NCI-H1694 (cell line): ENCODE measurements at regions not wholly inside any gene's neighbourhood (a gene's known extent, or its start where the extent isn't known, plus 50 kb on each side); places are given as distances from the start of the nearest gene placed in this dataset.

ENCODE experiments used
- DNase-seq: peaks from one replicate; lab custom pipeline; 2025; lab: John Stamatoyannopoulos, UW

DNA sequence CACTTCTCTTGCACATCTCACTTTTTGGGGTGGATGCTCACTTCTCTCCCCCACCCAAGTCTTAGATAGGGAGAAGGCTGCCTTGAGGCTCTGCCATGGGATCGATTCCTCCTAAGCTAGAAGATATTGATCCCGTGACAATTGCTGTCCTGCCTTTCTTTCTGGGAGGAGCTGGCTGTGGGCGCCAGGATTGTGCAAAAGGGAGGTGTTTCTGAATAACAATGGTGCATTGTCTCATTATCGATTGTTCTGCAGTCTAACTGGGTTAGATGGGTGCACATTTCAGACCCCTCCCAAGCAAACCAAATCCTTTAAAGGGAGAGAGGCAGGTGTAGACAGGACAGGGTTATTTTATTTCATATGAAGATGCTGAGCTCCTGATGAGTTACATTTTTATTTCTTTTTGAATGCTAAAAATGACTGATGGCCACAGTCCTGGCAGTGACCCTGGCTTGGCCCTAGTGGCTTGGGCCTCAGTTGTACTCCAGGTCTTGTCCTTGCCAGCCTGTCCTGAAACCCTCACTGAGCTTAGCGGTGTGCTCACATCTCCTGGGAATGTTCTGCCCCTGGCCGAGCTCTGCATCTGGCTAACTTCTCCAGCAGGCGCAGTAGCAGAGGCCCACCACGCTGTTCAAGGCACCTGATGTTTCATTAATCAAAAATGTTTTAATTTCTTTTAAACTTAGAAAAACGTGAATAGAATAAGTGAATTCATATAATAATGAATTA is 99.0 kb upstream of the KAZN start:
- DNase-seq, result no peak

DNA sequence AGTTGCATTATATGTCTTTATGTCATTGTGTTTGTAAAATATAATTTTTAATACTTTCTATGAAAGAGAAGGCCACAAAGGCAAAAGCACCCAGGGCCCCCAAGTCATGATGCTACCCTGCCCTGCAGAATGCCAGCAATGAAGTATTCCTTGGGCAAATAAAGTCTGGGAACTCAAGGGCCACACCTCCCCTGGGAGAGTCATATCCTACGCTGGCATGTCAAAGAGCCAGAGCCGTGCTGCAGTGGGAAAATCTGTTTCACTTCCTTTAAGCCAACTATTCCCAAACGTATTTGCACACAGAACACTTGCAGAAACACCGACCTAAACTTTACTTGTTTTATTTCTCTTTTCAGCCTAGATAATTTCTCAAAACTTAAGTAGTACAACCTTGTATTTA is 98.4 kb upstream of the KAZN start:
- no peak for DNase-seq

DNA sequence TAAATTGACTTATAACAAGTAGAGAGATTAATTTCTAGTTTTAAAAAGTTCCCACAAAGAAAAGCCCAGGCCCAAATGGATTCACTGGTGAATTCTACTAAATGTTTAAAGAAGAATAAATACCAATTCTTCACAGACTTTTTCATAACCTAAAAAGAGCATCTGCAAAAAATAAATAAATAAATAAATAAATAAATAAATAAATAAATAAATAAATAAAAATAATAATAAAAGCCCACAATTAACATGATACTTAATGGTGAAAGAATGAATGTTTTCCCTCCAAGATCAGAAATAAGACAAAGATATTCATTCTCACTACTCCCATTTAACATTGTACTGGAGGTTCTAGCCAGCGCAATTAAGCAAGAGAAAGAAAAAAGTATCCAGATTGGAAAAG is 97.6 kb upstream of the KAZN start:
- DNase-seq, result no peak

DNA sequence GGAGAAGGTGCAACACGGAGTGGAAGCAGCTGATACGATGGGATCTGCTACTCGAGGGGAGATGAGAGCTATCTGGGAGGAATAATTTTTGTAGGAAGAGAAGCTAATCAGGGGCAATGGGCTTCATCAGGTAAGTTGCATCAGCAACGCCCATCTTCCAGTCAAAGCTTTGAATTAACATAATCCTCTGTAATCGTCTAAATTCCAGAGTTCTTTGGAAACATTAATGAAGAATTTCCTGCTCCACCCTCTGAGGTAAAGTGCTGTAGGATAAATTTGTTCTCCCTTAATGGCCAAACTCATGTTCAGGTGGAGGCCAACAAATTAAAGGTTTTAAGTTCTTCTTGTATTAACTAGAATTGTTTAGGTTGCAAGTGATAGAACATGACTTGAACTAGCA is 94.0 kb upstream of the KAZN start:
- DNase-seq, result no peak

DNA sequence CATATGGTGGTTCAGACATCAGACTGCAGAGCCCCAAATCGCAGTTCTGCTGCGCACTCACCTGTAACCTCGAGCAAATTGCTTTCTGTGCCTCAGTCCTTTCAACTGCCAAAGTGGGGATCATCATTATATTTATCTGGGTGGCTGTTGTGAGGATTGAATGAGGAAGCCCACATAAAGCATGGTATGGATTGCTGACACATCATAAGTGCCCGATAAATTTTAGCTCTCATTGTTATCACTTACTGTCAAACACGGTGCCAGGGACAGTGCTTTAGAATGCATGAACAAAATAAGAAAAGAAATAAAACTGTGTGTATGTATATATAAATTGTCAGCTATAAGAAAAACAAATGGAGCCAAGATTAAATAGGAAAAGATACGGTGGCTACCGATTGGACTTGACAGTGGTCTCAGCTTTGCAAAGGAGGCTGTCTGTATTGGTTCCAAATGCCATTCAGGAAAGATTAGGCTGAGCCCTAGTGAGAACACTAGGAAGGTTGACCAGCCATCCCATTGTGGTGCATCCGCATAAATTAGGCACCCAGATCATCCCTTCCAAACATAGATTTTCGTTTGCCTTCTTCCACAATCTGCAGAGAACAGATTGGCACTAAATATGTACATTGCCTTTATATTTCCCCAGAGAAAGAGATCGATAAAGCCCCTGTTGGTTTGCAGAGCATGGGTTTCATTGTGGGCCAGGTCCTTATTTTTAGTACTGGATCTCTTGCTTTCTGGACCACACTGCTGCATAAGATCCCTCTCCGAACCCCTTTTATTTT is 91.8 kb upstream of the KAZN start:
- DNase-seq, result no peak

DNA sequence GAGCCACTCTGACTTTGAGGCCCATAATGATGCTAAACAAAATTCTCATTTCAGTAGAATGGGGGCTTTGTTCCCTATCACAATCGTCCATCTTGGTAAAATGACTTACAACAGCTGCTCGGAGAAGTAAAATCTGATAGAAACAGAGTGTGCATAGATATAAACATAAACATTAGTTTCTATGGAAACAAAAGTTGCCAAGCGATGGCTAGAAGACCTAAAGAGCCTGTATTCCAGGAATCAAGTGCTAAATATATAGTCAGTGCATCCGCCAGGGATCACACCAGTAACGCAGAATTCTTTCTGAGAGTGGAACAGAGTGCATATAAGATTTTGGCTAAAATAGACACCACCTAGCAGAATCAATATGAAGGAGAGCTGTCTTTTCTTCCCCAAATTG is 91.2 kb upstream of the KAZN start:
- DNase-seq, result no peak

DNA sequence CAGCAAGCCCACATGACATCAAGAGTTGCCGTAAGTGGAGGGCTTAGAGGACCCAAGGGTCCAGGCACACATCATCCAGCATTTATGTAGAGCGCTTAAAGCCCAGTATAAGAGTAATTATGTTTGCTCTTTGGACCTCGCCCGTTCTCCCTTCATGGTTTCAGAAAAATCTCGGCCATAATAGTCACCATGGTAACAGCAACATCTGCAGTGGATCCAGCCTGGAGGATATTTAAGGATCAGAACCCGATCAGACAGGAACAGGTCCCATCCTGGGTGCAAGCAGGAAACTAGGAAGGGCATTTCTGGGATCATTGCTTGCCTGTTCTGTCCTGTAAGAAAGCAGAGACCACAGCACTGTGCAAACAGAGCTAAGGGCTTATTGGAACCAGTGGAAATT is 89.9 kb upstream of the KAZN start:
- DNase-seq, result no peak

DNA sequence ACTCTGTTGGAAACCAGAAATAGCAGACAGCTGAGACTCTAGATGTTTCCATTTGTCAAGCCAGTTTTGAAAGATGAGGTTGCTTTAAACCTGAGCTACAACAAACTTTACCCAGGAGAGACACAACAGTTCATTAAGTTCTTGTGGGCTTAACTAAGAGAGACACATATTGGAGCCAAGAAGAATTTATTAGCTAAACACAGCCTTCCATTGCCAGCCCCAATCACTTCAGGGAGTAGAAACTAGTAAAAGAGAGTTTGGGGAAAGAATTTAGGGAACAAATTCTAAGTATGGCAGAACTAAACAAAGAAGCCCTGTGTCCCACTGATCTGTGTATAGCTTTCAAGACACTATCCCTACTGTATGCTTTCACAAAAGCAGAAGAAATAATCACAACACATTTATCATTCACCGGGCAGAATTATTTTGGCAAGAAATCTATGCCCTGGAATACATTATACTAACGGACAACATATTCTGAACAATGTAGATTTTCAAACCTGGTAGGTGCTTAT is 87.3 kb upstream of the KAZN start:
- no peak for DNase-seq

DNA sequence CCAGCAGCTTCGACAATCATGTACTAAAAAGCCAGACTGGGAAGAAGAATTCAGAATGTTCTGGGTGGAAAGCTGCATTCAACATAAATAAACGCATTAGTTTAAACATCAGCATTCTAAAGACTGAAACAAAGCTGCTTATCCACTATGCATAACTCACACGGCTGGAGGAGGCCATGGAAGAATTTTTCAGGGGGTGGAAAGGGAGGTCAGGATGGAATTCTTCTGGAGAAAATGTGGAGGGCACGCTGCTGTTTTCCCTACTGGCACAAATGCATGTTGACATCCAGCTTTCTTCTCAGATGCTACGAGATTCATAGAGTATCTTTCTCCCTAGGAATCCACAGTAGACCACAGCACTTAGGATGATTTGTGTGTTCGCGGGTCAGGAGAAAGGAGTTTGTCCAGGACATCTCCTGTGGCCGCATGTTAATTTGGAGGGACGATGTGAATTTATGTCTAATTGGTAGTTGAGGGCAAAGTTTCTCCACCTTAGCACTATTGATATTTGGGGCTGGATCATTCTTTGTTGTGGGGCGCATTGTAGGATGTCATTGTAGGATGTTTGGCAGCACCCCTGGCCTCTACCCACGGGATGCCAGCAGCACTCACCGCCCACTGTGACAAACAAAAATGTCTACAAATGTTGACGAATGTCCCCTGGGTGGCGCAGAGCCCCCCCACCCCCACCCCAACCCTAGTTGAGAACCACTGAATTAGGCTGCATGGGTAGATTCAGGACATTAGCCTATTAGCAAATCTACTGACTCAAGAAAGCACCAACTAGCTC is 86.5 kb upstream of the KAZN start:
- DNase-seq, result no peak

DNA sequence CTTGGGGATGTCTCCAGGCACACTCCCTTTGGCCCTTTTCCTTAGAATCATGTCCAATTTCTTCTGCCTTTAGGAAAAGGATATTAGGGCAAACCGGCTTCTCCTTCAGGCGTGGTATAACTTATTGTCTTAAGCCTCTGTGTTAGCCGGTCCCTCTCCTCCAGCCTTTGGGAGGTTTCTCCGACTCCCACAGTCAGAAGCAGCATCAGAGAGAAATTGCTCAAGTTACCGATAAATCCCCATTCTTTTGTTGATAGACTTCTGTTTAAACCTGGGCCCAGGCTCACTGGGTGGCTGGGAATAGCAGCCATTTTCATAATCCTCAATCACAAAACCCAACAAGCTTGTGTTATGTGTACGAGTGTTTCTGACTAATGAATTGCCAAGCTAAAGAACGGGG is 85.4 kb upstream of the KAZN start:
- DNase-seq, result no peak

DNA sequence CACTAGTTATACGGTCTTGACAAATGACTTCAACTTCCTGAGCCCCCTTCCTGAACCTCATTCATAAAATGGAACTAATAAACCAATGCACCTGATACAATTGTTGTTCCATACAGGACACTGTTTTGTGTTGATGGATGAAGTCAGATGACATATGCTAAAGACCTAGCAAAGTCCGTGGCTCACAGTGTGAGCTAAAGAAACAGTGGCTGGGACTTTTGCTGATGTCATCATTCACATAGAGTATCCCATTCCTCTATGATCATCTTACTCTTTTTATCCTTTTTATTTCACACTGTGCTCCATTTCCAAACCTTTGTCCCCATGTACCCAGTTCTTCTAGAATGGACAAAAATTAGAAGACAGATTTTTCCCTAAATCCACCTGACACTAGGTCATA is 83.7 kb upstream of the KAZN start:
- DNase-seq, result no peak

DNA sequence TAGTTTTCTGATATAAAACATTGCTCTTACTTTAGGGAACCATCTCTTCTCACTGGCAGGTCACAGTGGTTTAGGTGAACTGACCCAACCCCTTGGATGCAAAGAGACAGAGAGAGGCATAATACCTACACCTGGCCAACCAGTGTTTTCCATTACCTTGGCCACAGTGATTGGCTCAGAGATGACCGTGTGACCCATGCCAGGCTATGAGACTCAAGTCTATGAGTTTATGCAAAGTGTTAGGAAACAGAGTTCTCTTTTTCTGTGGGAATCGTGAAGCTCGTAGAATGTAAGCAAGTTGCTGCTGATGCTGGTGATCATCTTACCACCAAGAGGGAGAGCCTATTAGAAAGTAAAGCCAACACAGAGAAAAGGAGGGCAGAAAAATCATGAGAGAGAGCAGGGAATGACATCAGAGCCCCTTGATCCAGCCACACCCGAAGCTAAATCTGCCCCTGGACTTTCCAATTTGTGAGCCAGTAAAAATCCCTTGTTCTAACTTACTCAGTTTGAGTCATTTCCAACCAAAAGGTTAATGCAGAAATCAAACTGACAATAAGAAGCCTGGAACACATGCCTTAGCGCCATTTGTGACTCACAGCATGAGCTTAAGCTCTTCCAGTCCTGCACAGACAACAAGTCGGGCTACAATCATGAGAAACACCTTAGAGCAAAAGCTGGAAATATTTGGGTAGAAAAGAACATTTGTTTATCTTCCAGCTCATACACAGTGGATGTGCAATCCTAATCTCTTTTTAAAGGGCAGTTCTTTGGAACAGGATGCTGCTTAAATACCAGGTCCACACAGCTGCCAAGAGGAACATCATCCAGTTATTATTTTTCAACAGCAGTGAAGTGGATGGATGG is 81.3 kb upstream of the KAZN start:
- no peak for DNase-seq

DNA sequence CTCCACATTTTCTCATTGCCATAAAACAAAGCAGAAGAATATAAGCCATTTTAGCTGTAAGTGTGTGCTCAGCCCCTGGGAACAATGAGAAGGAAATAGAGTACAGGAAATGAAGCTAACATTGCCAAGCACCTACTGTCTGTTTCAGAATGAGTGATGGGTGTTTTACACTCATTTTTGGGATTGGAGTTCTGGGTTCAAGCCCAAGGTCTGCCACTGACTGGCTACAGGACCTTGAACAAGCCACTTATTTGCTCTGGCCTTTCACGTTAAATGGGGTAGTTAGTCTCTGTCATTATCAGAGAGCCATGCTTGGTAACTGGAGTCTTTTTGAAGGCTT is 80.7 kb upstream of the KAZN start:
- no peak for DNase-seq

DNA sequence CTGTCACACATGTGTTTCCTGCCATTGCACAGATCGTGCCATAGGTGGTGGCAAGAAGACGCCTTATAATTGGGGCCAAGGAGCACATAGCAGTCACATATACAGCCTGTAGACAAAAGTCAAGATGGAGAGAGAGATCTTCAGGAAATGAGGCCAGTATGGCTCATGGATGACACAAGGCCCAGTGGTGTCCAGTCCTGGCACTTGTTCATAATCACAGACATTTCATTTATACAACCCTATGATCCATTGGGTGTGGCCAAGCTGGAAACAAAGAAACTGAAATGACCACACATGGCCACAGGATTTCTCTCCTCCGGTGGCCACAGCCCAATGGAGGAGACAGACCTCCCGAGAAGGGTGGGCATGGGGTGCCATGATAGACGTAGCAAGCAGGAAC is 78.5 kb upstream of the KAZN start:
- no peak for DNase-seq

DNA sequence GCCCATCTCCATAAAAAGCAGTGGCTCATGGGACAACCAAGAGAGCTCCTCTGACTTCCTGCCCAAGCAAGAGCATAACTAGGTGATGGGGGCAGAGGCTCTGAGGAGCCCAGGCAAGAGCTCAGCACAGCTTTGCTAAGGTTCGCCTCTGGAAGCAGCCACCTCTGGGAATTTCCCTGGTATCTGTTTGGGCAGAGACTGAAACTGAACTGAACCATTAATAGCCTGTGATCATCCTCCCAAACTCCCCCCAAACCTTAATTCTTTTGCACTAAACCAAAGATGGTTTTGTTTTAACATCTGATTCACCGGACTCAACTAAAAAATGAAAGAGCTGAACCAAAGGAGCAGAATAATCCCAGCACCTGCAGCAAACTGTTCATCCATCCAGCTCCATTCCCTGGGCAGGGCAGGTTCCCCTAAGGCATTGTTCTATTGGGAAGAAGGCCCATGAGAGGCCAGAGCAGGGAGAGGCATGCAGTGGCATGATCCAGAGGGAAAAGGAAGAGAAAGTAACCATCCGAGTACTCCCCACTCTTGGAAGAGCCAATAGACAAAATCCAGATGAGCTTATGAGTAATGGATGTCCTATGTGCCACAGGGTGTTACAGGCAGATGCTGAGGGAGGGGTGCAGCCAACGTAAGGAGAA is 77.8 kb upstream of the KAZN start:
- DNase-seq, result no peak

DNA sequence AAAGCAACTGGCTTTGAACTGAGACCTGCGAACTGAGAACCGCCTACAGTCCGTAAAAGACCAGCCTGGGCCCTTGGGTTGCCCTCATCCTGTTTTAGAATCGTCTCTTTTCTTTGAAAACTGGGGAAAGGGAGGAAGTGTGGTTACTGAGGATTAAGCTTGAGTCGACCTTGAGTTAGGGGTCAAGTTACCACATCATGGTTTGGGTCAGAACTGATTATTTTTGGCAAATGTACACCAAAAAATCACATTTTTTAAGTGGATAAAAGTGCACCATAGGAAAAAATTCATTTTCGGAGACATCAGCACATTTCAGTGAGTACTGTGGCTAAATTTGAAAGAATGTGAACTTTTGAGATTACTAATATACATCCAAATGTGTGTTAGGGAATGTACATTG is 76.9 kb upstream of the KAZN start:
- DNase-seq, result no peak

DNA sequence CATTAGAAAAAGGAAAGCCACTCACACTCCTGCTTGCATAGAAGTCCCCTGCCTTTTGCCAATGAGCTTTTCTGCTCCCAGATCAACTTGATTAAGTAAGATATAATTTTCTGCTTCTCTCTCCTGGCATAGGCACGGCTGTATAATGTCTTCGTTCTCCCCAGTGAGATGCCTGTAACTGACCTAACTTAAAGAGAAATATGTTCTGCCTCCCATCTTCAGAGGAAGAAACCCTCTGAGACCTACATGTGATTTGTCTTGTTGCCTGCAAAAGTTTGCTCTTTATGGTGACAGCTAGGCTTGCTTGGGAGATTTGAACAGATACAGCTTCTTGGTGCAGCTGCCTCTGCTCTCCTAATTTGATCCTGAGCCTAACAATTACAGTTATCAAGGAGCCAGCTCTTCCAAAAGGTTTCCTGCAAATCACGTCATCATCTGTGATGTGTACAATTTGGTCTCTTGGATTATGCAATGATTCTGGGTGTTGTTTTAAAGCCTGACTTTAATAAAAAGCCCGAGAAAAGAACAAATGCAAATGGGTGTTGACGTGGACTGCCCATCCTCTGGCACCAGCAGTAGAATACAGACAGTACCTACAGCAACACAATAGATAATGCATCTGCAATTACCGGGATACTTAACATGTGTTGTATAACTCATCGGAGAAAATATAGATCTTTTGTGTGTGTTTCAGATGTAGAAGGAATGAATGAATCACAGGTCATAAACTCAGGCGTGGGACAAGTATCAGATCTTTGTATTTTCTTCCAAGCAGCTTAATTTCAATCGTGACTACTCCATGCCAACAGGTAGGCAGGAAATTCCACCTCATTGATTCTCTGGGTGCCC is 76.2 kb upstream of the KAZN start:
- no peak for DNase-seq

DNA sequence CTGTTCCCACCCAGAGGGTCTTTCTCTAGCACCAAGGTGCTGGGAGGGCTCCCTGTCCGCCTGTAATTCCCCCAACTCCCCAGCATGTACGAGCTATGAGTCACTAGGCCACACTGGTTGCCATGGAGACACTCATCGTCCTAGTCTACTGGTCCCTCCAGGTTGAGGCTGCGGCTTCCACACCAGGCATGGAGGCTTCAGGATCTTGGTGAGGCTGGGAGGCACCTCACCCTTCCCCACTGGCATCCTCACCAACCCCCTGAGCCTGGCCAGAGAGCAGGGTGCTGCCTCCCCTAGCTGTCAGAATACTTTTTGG is 75.6 kb upstream of the KAZN start:
- no peak for DNase-seq

DNA sequence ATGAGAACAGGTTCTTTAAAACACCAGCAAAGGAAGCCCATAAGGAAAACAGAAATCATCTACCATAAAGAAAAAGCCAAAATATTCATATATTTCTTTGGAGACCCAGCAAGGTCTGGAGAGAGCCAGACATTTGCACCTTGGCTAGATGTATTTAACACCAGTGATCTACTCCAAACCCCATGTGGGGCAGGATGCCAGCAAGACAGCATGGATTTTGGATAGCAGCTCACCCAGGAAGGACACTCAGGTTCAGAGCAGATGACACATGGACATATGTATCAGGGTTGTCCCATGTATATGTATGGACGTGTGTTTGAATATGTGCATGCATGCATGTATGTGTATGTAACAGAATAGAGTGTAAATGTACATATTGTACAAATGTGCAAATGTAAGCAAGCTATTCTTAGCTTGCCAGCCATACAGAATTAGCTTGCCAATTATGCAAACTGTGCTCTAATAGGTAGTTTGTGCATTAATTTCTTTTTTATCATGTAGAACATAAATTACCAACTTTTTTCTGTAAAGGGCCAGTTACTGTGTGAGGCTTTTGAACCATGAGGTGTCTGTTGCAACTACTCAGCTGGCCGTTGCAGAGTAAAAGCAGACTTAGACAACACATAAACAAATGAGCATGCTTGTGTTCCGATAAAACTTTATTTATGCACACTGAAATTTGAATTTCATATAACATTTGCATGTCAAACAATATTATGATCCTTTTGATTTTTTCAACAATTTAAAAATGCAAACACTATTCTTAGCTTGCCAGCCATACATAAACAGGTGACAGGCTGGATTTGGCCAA is 73.5 kb upstream of the KAZN start:
- no peak for DNase-seq

DNA sequence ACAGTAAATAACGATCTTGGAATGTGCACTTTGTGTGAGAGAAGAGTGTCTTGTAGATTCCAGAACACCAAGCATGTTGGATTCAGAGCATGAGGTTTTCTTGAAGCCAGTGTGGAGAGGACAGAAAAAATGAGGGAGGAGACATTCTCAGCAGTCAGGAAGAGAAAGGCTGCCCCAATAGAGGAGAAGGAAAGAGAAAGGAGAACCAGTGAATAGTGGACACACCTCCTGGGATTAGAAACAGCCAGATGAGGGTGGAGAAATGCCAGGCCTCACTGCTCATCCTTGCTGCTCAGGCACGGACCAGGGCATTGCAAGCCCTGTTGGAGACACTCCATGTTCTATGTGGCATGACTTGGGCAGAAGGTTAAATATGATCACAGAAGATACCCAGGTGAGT is 69.0 kb upstream of the KAZN start:
- DNase-seq, result no peak
